WTC11 (cell line): ENCODE measurements at regions not wholly inside any gene's neighbourhood (a gene's known extent, or its start where the extent isn't known, plus 50 kb on each side); places are given as distances from the start of the nearest gene placed in this dataset.

Source experiments
- NFE2L1 ChIP-seq: sonication (generic); formaldehyde crosslinking; IDR thresholded peaks from 2 replicates; pipeline ENCODE4 v1.8.1; 2023; ENCODE audit warnings: missing genetic modification reagents
- NR3C1 ChIP-seq: sonication (generic); formaldehyde crosslinking; conservative IDR thresholded peaks from 2 replicates; pipeline ENCODE4 v1.8.1; 2023; ENCODE audit warnings: low read depth, mild to moderate bottlenecking, missing genetic modification reagents
- SP1 ChIP-seq: sonication (generic); formaldehyde crosslinking; conservative IDR thresholded peaks from 2 replicates; pipeline ENCODE4 v1.8.1; 2022; ENCODE audit warnings: missing genetic modification reagents
- TF ChIP-seq, protein P1 (sequence below): sonication (generic); formaldehyde crosslinking; IDR thresholded peaks from 2 replicates; pipeline ENCODE4 v1.8.0; 2022; ENCODE audit warnings: mild to moderate bottlenecking, missing genetic modification reagents
- TF ChIP-seq, protein P2 (sequence below): sonication (generic); formaldehyde crosslinking; IDR thresholded peaks from 2 replicates; pipeline ENCODE4 v1.8.1; 2023; ENCODE audit warnings: mild to moderate bottlenecking, missing genetic modification reagents
- TF ChIP-seq, protein P3 (sequence below): sonication (generic); formaldehyde crosslinking; IDR thresholded peaks from 2 replicates; pipeline ENCODE4 v1.8.0; 2022; ENCODE audit warnings: mild to moderate bottlenecking, missing genetic modification reagents
- TF ChIP-seq, protein P4 (sequence below): sonication (generic); formaldehyde crosslinking; IDR thresholded peaks from 2 replicates; pipeline ENCODE4 v1.8.1; 2023; ENCODE audit warnings: mild to moderate bottlenecking, missing genetic modification reagents, moderate library complexity
- TF ChIP-seq, protein P5 (sequence below): sonication (generic); formaldehyde crosslinking; IDR thresholded peaks from 2 replicates; pipeline ENCODE4 v1.8.1; 2022; ENCODE audit warnings: low read depth, mild to moderate bottlenecking, moderate library complexity, missing genetic modification reagents, borderline replicate concordance

DNA sequence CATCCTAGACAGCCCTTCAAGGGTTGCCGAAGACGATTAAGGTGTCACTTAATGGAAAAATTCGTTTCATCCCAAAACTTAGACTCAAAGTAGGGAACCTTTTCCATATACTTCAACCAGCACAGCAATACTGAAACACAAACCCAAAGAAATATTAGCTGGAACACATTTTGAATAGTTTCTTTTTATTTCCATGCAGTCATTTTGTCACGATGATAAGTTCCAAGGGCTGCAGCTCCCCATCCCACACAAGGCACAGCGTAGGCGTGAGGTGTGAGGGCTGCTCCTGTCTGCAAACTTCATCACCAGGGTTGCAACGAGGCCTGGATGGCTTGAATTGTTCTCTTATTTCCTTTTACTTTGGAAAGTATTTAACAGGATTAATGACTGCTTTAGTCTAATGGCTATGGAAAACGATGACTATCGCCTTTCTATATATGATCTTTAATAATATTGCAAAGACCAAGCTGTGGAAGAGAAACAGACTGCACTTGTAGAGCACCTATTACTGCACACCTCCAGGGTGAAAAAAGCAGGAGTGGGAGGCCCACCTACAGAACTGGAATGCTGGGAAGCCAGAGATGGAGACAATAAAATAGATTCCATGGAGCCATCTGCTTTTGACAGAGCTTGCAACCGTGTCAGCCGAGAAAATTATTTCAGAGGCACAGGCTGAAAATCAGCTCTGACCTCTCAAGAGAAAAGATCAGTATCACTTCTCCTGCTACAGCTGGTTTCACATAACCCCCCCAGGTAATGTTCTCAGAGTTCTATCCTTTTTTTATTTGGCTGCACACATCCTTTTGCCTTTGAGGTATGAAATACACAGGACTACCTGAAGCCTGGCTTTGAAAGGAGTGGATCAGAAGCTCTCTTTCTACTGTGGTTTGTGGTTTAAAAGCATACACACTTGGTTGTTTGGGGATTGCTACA lies 274.5 kb upstream of the NBEA start:
- TF ChIP-seq, protein P1, sequence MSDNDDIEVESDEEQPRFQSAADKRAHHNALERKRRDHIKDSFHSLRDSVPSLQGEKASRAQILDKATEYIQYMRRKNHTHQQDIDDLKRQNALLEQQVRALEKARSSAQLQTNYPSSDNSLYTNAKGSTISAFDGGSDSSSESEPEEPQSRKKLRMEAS (CRISPR knock-in tag): no peak
- TF ChIP-seq, protein P2, sequence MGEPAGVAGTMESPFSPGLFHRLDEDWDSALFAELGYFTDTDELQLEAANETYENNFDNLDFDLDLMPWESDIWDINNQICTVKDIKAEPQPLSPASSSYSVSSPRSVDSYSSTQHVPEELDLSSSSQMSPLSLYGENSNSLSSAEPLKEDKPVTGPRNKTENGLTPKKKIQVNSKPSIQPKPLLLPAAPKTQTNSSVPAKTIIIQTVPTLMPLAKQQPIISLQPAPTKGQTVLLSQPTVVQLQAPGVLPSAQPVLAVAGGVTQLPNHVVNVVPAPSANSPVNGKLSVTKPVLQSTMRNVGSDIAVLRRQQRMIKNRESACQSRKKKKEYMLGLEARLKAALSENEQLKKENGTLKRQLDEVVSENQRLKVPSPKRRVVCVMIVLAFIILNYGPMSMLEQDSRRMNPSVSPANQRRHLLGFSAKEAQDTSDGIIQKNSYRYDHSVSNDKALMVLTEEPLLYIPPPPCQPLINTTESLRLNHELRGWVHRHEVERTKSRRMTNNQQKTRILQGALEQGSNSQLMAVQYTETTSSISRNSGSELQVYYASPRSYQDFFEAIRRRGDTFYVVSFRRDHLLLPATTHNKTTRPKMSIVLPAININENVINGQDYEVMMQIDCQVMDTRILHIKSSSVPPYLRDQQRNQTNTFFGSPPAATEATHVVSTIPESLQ (CRISPR knock-in tag): no peak
- TF ChIP-seq, protein P3, sequence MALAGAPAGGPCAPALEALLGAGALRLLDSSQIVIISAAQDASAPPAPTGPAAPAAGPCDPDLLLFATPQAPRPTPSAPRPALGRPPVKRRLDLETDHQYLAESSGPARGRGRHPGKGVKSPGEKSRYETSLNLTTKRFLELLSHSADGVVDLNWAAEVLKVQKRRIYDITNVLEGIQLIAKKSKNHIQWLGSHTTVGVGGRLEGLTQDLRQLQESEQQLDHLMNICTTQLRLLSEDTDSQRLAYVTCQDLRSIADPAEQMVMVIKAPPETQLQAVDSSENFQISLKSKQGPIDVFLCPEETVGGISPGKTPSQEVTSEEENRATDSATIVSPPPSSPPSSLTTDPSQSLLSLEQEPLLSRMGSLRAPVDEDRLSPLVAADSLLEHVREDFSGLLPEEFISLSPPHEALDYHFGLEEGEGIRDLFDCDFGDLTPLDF (CRISPR knock-in tag): no peak
- no peak for TF ChIP-seq NFE2L1 (CRISPR knock-in tag)
- TF ChIP-seq SP1 (CRISPR knock-in tag): no peak
- no peak for TF ChIP-seq NR3C1 (CRISPR knock-in tag)
- TF ChIP-seq, protein P4, sequence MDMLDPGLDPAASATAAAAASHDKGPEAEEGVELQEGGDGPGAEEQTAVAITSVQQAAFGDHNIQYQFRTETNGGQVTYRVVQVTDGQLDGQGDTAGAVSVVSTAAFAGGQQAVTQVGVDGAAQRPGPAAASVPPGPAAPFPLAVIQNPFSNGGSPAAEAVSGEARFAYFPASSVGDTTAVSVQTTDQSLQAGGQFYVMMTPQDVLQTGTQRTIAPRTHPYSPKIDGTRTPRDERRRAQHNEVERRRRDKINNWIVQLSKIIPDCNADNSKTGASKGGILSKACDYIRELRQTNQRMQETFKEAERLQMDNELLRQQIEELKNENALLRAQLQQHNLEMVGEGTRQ (CRISPR knock-in tag): no peak
- TF ChIP-seq, protein P5, sequence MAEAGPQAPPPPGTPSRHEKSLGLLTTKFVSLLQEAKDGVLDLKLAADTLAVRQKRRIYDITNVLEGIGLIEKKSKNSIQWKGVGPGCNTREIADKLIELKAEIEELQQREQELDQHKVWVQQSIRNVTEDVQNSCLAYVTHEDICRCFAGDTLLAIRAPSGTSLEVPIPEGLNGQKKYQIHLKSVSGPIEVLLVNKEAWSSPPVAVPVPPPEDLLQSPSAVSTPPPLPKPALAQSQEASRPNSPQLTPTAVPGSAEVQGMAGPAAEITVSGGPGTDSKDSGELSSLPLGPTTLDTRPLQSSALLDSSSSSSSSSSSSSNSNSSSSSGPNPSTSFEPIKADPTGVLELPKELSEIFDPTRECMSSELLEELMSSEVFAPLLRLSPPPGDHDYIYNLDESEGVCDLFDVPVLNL: no peak
